HG02642 (cell line): ENCODE measurements at regions not wholly inside any gene's neighbourhood (a gene's known extent, or its start where the extent isn't known, plus 50 kb on each side); places are given as distances from the start of the nearest gene placed in this dataset.

Source experiments
- ATAC-seq: cut with Tn5 transposase; IDR thresholded peaks from one replicate; pipeline ENCODE4 v1.9.1; 2021; ENCODE audit warnings: mild to moderate bottlenecking; ENCODE audit not compliant: unreplicated experiment, poor library complexity

- ATAC-seq: no peak
Observed at GRCh38 chr4:17189401-17189720, 290.9 kb upstream of the LDB2 start.

DNA sequence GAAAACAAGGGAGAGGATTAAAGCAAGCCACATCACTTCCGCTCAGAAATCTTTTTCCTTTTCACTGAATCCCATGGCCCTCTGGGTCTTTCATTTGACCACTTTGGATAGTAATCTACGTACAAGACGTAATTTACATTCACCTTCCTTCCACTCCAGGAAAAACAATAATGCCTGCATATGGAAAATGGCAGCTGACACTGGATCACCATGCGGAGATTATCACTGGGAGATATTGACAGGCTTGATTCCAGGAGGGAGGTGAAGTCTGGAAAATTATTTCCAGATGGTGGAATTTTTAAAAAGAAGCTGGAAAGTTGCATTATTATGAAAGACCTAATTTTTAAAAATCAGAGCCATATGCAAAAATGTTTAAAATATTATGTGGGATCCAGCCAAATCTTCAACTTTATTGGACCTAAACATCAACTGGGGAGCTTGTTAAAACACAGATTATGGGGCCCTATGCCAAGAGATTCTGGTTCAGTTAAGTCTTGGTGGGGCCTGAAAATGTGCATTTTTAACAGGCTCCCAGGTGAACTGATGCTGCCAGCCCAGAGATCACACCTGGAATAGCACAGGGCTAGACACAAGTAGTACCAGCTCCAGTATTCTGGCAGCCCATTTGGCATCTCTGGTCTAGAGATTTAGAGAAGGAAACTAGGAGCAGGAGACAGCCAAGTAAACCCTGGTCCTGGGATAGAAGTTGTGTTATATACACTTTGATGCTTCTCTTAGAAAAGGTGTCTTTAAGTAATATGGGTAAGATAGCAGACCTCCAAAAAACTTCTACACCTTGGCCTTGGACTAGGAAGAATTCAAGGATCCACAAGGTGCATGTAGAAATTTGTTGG lies 290.3 kb upstream of the LDB2 start:
- ATAC-seq: no peak

DNA sequence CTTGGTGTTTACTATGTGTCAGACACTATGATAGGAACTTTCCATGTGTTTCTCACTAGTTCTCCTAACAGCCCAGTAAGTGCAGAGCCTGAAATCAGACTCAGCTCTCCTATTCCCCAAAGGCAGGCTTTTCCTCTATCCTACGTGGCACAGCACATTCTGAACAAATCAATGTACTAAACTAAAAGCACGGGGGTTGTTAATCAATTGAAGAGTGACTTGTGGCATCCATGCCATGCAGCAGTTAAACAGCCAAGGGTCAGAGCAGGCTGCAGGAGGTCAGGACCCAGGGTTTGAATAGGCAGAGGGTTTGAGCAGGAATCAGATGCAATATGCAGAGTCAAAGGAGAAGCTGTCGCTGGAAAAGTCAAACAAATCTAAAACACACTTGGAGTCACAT lies 289.7 kb upstream of the LDB2 start:
- no peak for ATAC-seq

DNA sequence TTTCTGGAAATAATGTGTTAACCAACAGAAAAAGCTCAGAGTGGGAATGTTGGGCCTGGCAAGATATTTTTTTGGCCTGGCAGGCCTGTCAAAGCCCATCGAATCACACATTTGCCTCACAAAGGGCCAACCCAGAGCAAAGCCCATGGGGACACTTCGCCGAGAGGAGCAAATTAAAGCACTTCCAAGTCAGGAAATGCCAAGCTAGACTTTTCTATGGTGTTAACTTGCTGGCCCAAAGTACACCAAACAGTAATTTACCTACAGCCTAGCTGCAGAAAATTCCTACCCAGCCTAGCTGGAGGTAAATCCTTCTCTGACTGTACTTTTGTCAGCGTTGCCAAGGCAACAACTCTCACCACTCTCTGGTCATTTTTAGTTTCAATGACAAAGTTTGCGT lies 288.6 kb upstream of the LDB2 start:
- ATAC-seq: no peak

DNA sequence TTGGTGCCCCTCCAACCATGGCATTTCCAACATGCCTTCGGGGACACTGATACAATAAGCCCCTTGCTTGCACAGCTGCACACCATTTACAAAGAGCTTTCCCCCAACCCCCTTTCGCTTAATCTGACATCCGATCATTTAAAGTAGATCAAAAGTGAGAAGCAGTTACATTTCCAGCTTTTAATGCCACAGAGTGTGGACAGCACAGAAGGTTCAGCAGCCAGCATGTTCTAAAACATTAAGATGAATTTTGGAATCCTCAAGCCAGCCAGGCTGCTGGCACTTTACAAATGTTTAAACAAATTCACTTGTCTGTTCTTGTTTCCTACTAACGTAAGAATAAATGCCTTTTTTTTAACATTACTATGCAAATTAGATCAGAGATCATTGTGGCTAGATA lies 284.4 kb upstream of the LDB2 start:
- no peak for ATAC-seq

DNA sequence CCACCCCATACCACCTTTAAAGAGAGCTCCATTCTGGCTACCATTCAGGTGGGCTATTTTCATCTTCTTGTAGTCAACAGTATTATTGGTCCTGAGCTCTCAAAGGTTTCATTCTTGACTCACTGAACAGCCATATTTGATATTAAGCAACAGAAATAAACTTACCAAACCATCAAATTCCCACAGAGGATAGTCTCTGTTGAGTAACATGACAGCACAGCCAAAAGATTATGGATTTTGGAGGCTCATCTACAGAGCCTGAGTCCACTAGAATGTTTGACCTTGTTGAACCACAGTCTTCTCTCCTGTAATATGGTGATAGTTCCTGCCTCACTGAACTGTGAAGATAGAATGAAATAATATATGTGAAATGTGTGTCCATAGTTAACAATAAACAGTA lies 276.3 kb upstream of the LDB2 start:
- no peak for ATAC-seq

DNA sequence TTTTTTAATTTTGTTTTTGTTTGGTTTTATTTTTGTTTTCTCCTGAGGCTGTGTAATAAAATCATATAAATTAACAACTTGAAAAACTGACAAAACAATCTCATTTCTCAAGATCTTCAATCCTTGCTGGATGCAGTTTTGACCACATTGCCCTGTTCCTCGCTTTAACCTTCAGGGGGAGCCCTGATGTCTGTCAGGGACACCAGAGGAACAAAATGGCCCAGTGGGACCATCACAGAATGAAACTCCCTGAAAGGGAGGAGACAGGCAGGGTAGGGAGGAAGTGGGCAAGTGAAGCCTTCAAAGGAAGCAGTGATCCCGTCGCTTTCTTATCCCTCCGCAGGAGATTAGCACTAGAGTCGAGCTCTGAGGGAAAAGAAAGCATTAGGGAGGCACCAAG lies 274.9 kb upstream of the LDB2 start:
- ATAC-seq: no peak

DNA sequence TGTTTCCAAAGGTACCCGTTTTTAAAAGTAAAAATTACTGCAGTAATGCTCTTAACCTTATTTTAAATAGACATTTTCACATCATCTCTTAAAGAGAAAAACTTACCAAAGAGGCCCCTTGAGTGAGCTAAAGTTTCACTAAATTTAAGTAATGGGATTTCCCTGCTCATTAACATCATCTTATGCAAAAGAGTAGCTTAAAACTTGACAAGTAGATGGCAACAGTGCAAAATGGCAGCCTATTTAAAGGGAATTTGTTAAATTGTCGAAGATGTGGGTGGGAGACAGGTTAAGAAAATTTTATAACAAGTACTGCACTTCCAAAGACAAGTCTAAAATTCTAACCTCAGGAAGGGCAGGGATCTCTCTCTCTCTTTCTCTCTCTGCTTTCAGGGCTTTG lies 271.7 kb upstream of the LDB2 start:
- no peak for ATAC-seq

GRCh38 chr4:17169699-17170098 lies 271.3 kb upstream of the LDB2 start:
- ATAC-seq: no peak

GRCh38 chr4:17168571-17168970 lies 270.1 kb upstream of the LDB2 start:
- no peak for ATAC-seq

- ATAC-seq: no peak
Observed at GRCh38 chr4:17166954-17167353, 268.5 kb upstream of the LDB2 start.

DNA sequence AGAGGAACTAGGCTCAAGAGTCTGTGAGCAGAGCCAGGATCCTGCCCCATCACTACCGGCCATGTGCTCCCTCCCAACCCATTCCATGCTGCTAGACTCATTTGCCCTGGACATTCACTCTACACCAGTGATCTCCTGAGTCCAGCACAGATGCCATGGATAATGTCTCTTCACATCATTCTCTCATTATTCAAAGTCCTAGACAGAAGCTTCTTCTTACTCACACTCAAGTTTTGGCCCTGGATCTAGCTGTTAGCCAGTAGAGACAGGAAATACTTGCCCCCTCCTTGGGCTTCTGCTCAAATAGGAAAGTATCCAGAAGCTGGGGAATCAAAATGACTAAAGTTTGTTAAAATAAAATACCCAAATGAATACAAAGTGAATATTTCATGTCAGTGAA lies 266.8 kb upstream of the LDB2 start:
- ATAC-seq: no peak

- ATAC-seq: no peak
Observed at GRCh38 chr4:17164666-17165065, 266.2 kb upstream of the LDB2 start.

DNA sequence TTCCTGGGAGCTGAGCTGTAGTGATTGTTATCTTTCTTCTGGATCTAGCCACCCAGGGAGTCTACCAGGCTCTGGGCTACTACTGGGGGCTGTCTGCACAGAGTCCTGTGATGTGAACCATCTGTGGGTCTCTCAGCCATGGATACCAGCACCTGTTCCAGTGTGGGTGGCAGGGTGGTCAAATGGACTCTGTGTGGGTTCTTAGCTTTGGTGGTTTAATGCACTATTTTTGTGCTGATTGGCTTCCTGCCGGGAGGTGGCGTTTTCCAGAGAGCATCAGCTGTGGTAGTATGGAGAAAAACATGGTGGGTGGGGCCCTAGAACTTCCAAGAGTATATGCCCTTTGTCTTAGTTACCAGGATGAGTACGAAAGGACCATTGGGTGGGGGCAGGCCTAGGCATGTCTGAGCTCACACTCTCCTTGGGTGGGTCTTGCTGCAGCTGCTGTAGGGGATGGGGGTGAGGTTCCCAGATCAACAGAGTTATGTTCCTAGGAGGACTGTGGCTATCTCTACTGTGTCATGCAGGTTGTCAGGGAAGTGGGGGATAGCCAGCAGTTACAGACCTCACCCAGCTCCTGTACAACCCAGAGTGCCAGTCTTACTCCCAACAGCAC lies 264.8 kb upstream of the LDB2 start:
- ATAC-seq: no peak

- ATAC-seq: no peak
Observed at GRCh38 chr4:17157304-17157703, 258.9 kb upstream of the LDB2 start.

DNA sequence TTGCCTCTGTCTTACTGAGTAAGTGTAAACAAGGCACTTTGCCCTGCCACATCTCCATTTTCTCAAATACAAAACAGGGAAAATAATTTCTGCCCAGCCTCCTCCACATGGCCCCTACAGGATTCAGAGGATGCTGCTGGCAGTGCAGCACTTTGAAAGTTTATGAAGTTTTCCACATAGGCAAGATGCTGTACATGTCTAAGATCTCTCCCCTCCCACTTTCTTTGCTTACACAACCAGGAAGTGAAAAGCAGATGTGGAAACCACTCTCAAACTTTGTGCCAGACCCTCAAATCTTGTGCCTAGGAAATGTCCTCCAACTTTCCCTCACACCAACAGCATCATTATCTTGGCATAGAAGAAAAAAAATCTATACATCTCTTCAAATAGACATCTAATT lies 257.0 kb upstream of the LDB2 start:
- no peak for ATAC-seq

DNA sequence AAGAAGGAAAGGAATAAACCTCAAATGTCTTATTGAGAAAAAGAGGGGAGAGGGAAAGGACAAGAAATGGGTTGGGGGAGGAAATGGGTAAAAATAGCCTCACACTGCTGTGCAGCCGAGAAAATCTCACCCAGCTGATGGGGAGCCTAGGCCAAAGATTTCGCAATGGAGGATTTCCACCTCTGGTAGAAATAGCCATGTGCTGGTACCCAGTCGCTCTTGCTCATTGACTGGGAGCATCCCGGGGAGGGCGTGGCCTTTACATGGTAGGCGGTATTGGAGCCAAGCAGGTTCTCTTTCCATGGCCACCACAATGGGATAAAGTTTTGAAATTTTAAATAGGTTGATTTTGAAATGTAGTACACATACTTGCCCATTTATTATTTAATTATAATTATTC lies 255.1 kb upstream of the LDB2 start:
- no peak for ATAC-seq

GRCh38 chr4:17152941-17153540 lies 254.6 kb upstream of the LDB2 start:
- no peak for ATAC-seq

GRCh38 chr4:17142232-17142711 lies 243.8 kb upstream of the LDB2 start:
- ATAC-seq: no peak

DNA sequence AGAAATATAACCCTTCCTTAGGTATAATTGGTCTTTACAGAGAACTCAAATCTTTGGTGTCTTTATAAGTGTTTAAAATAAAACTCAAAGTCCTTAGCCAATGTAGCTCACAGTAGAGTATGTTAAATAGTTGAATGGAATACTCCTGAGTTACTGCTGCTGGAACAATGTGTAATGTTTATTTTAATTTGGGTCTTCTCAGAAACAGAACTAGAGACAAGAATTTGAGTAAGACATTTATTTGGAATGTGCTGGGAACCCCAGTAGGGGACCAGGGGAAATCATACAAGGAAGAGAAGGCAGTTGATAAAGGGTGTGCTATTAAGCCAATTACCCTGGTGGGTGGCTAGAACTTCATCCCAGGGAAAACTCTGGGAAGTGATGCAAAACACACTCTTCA lies 240.4 kb upstream of the LDB2 start:
- ATAC-seq: no peak

DNA sequence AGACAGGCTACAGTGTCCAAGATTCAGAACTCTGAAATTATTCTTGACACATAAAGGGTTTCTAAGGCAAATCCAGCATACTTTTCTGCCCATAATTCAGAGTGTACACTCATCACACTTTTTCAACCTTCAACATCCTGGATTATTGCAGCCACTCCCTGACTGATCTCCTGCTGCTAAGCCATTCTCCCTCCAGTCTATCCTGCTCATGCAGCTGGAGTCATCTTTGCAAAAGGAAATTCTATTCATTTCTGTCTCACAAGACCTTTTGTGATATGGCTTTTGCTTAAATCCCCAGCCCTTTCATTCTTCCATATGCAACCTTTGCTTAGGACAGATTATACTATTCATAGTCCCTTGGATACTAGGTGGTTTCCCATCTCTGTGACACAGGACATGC lies 236.1 kb upstream of the LDB2 start:
- ATAC-seq: no peak

DNA sequence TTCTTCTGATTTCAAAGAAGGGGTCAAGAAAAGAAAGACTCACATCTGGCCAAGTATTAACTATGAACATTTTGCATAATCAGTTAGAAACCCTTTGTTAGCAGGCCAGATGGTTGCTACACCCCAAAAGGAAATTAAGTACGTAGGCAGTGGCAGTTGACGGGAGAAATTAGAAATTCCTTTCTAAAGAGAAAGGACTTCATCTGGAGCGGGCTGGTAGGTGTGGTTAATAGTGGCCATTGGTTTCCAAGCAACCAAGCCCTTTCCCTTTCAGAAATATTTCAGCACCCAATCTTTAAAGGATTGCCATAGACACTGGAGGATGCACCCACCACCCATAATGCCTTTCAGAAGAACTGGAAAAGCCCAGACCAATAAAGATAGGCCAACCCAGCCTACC lies 235.7 kb upstream of the LDB2 start:
- no peak for ATAC-seq
